HG03354 (cell line): ENCODE measurements at regions not wholly inside any gene's neighbourhood (a gene's known extent, or its start where the extent isn't known, plus 50 kb on each side); places are given as distances from the start of the nearest gene placed in this dataset.
"Not testable (repeated sequence)": the region's sequence is repeated elsewhere in the genome, so short reads cannot be mapped to it uniquely, and the experiment has no call there.

ENCODE experiments used
- ATAC-seq: cut with Tn5 transposase; IDR thresholded peaks from one replicate; pipeline ENCODE4 v1.9.1; 2021; ENCODE audit warnings: mild to moderate bottlenecking; ENCODE audit not compliant: unreplicated experiment, poor library complexity, severe bottlenecking

DNA sequence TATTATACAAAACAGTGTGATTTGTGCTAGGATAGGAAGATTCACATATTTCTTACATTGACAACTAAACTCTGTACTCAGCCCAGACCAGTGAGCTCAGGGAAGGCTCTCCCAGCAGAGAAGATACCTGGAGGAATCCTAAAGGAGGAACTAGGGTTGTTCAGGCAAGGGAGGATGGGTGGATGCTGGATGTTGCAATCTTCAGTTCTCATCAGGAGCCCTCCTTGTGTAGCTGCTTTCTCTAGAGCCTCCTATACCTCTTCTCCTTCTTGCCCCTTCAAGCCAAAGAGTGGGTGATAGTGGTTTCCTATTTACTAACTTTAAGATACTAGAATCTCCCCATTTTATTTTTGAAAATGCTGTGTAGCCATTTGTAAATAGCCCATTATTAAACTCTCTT, 117.3 kb downstream of the NKX6-1 start:
- ATAC-seq, result no peak

DNA sequence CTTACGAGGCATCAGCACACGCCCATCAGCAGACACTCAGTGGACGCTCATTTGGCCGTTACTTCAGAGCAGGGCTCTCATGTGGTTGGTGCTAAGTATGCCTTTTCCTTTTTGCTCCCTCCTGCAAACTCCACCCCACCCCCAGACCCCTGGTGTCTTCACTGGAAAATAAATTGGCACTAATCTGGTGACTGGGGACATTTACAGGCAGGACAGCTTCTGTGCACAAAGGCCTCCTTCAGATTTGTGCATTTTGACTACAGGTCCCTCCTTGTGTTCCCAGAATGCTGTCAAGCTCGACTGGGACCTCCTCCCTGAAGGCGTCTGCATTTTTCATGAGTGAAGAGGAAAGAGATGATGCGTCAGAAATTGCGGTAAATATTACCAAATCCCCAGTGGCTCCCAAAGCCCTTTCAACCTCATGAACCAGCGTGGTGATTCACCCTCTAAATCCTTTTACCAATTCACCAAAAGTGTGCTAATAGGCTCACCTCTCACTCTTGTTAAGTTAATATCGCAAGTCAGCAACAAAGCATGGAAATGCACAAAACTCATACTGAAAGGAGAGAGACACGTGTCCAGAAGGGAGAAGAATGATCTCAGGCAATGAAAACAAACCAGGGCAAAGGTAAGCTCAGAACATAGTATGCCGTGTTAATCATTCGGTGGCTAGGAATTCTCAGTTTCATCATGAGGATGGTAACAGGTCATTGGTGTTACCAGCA, 119.0 kb downstream of the NKX6-1 start:
- ATAC-seq, result no peak

DNA sequence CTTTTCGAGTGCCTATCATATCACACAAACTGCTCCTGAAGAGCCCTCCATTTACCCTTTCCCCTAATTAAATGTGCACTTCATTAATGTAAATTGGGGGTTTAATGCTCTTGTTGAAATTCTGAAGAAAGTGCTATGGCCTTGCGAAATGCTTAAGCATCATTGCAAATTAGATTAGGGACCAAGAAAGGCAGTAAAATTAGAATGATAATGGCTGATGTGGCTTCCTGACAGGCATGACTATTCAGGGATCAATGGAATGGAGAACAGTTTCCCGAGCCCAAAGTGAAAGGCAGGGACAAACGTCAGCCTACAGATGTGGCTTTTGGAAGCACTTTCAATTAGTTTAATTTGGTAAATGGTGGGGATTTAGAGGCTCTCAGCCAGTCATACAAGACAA, 120.1 kb downstream of the NKX6-1 start:
- no peak for ATAC-seq

GRCh38 chr4:84378356-84378755, 120.7 kb downstream of the NKX6-1 start:
- ATAC-seq, result no peak

- ATAC-seq, result no peak
These were observed 132.2 kb downstream of the NKX6-1 start for GRCh38 chr4:84366907-84367306.

- no peak for ATAC-seq
These were observed 132.9 kb downstream of the NKX6-1 start for GRCh38 chr4:84366161-84366560.

- no peak for ATAC-seq
These were observed 136.0 kb downstream of the NKX6-1 start for GRCh38 chr4:84362896-84363655.

DNA sequence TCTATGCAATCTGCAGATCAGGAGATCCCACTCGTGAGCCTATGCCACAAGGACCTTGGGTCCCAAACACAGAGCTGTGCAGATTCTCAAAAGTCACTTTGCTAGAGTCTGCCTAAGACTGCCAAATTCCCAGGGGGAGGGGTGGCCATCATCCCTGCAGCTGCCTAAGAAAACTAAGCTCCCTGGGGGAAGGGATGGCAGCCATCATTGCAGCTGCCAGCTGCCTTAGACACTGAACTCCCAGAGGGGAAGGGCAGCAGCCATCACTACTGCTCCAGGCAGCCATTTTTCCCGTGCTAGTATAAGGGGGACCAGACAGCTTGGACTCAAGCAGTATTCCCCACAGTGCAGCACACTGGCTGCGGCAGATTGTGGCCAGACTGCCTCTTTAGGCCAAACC, 156.9 kb downstream of the NKX6-1 start:
- no peak for ATAC-seq

- no peak for ATAC-seq
These were observed 157.5 kb downstream of the NKX6-1 start for GRCh38 chr4:84341559-84341958.

GRCh38 chr4:84338367-84338766, 160.7 kb downstream of the NKX6-1 start:
- ATAC-seq, result no peak

DNA sequence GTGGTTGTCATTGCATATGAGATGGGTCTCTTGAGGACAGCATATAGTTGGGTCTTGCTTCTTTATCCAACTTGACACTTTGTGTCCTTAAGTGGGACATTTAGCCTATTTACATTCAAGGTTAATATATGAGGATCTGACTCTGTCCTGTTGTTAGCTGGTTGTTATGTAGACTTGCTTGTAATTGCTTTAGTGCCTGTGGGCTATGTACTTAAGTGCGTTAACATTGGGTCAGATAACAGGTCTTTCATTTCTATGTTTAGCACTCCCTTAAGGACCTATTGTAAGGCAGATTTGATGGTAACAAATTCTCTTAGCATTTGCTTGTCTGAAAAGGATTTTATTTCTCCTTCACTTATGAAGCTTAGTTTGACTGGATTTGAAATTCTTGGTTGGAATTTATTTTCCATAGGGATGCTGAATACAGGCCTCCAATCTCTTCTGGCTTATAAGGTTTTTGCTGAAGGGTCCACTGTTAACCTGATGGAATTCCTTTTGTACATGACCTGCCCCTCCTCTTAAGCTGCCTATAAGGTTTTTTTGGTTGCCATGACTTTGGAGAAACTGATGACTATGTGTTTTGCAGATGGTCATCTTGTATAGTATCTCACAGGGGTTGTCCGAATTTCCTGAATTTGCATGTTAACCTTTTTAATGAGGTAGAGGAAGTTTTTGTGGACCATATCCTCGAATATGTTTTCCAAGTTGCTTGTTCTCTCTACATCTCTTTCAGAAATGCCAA, 162.0 kb downstream of the NKX6-1 start:
- ATAC-seq, result no peak

DNA sequence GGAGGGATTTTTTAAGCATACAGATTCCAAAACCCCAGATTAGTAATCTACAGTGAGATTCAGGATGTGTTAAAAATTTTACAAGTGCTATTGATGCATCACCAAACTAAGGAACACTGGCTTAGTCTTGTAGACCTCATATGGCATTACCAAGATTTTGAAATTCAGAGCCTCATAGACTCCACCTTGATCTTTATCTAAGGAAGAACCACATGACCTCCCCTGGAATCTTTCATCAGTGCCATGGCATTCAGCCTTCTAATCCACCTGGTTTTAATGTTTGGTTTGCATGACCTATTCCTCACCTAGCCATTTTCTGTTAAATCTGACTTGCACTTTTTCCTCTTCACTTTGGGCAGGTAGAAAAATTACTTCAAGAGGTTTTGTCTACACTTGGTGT, 171.6 kb downstream of the NKX6-1 start:
- ATAC-seq, result no peak

- no peak for ATAC-seq
These were observed 173.5 kb downstream of the NKX6-1 start for GRCh38 chr4:84325625-84326024.

- ATAC-seq, result no peak
These were observed 174.5 kb downstream of the NKX6-1 start for GRCh38 chr4:84324303-84325245.

- no peak for ATAC-seq
These were observed 180.0 kb downstream of the NKX6-1 start for GRCh38 chr4:84319124-84319523.

- no peak for ATAC-seq
These were observed 181.6 kb downstream of the NKX6-1 start for GRCh38 chr4:84317513-84317912.

GRCh38 chr4:84312426-84313012, 186.6 kb downstream of the NKX6-1 start:
- no peak for ATAC-seq

- ATAC-seq, result no peak
These were observed 189.9 kb downstream of the NKX6-1 start for GRCh38 chr4:84309191-84309590.

DNA sequence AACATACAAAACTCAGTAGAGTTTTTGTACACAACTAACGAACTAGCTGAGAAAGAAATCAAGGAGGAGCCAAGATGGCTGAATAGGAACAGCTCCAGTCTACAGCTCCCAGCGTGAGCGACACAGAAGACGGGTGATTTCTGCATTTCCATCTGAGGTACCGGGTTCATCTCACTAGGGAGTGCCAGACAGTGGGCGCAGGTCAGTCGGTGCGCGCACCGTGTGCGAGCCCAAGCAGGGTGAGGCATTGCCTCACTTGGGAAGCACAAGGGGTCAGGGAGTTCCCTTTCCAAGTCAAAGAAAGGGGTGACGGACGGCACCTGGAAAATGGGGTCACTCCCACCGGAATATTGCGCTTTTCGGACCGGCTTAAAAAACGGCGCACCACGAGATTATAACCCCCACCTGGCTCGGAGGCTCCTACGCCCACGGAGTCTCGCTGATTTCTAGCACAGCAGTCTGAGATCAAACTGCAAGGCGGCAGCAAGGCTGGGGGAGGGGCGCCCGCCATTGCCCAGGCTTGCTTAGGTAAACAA, 200.3 kb downstream of the NKX6-1 start:
- not testable (repeated sequence) for ATAC-seq
